HG03457 (cell line): ENCODE measurements at regions not wholly inside any gene's neighbourhood (a gene's known extent, or its start where the extent isn't known, plus 50 kb on each side); places are given as distances from the start of the nearest gene placed in this dataset.
"Not testable (repeated sequence)": the region's sequence is repeated elsewhere in the genome, so short reads cannot be mapped to it uniquely, and the experiment has no call there.

ENCODE experiments used
- ATAC-seq: cut with Tn5 transposase; IDR thresholded peaks from one replicate; pipeline ENCODE4 v1.9.1; 2021; ENCODE audit warnings: moderate number of reproducible peaks; ENCODE audit not compliant: unreplicated experiment

- ATAC-seq, result no peak
These were observed 561.7 kb upstream of the SGO1 start for GRCh38 chr3:20747741-20748140.

- no peak for ATAC-seq
These were observed 557.7 kb upstream of the SGO1 start for GRCh38 chr3:20743553-20744321.

GRCh38 chr3:20742903-20743552 lies 557.0 kb upstream of the SGO1 start:
- ATAC-seq, result no peak

GRCh38 chr3:20741381-20741780 lies 555.4 kb upstream of the SGO1 start:
- no peak for ATAC-seq

- no peak for ATAC-seq
These were observed 553.8 kb upstream of the SGO1 start for GRCh38 chr3:20739814-20740213.

GRCh38 chr3:20736287-20736852 lies 550.4 kb upstream of the SGO1 start:
- ATAC-seq, result no peak

- ATAC-seq, result no peak
These were observed 543.2 kb upstream of the SGO1 start for GRCh38 chr3:20729185-20729584.

GRCh38 chr3:20726786-20727185 lies 540.8 kb upstream of the SGO1 start:
- no peak for ATAC-seq

- no peak for ATAC-seq
These were observed 538.2 kb upstream of the SGO1 start for GRCh38 chr3:20724241-20724640.

GRCh38 chr3:20716425-20716824 lies 530.4 kb upstream of the SGO1 start:
- not testable (repeated sequence) for ATAC-seq

- ATAC-seq, result no peak
These were observed 515.6 kb upstream of the SGO1 start for GRCh38 chr3:20701641-20702040.

- no peak for ATAC-seq
These were observed 514.7 kb upstream of the SGO1 start for GRCh38 chr3:20700714-20701113.

GRCh38 chr3:20698896-20699295 lies 512.9 kb upstream of the SGO1 start:
- no peak for ATAC-seq

- no peak for ATAC-seq
These were observed 510.6 kb upstream of the SGO1 start for GRCh38 chr3:20696388-20697150.

GRCh38 chr3:20692675-20693074 lies 506.7 kb upstream of the SGO1 start:
- no peak for ATAC-seq

- ATAC-seq, result no peak
These were observed 497.9 kb upstream of the SGO1 start for GRCh38 chr3:20683910-20684309.

- ATAC-seq, result no peak
These were observed 496.6 kb upstream of the SGO1 start for GRCh38 chr3:20682573-20682972.

GRCh38 chr3:20680990-20681628 lies 495.1 kb upstream of the SGO1 start:
- ATAC-seq, result no peak

GRCh38 chr3:20673866-20674265 lies 487.9 kb upstream of the SGO1 start:
- ATAC-seq, result no peak

GRCh38 chr3:20669675-20670074 lies 483.7 kb upstream of the SGO1 start:
- ATAC-seq, result no peak

GRCh38 chr3:20669184-20669583 lies 483.2 kb upstream of the SGO1 start:
- ATAC-seq, result no peak
